ENCODE measurements at regions not wholly inside any gene's neighbourhood (a gene's known extent, or its start where the extent isn't known, plus 50 kb on each side); places are given as distances from the start of the nearest gene placed in this dataset.

GRCh38 chr7:73977619-73978618, 50.1 kb upstream of the ELN start:
- TF ChIP-seq CTCF (IDR thresholded peaks at IDR 0.05; ENCODE audit: low read length) (no peak), EZH2 (optimal IDR thresholded peaks at IDR 0.05; ENCODE audit: low read depth, low read length) (no peak)

Measured in MM.1S (cell line).